HFFc6 (cell line): ENCODE measurements at regions not wholly inside any gene's neighbourhood (a gene's known extent, or its start where the extent isn't known, plus 50 kb on each side); places are given as distances from the start of the nearest gene placed in this dataset.

Experiments used
- DNase-seq: peaks from one replicate; pipeline ENCODE4 v3.0.0-alpha.2; 2018
- H3K27ac Mint-ChIP-seq: 2 replicates; pipeline ENCODE4 v1.8.0; 2020; ENCODE audit warnings: mild to moderate bottlenecking, mixed read lengths
- H3K27me3 Mint-ChIP-seq: 2 replicates; pipeline ENCODE4 v1.8.0; 2021; ENCODE audit warnings: mild to moderate bottlenecking, moderate library complexity, mixed read lengths; ENCODE audit not compliant: insufficient read depth
- H3K36me3 Mint-ChIP-seq: 2 replicates; pipeline ENCODE4 v1.8.0; 2021; ENCODE audit warnings: low read depth, mixed read lengths
- H3K4me1 Mint-ChIP-seq: 2 replicates; pipeline ENCODE4 v1.8.0; 2020; ENCODE audit warnings: low read depth, mixed read lengths
- H3K4me3 Mint-ChIP-seq: 2 replicates; pipeline ENCODE4 v1.8.0; 2020; ENCODE audit warnings: mild to moderate bottlenecking, moderate library complexity, mixed read lengths
- H3K9me3 Mint-ChIP-seq: 2 replicates; pipeline ENCODE4 v1.8.0; 2020; ENCODE audit warnings: mild to moderate bottlenecking, mixed read lengths
- CTCF ChIP-seq: fragments of 200-600 bp; sonication (generic); IDR thresholded peaks from 2 replicates; pipeline ENCODE4 v1.5.0; 2021; ENCODE audit warnings: antibody characterized with exemption, mild to moderate bottlenecking

GRCh38 chr2:150357770-150358467 lies 129.5 kb downstream of the RND3 start:
- no peak for TF ChIP-seq CTCF
- no peak overlapping the region for H3K4me3 Mint-ChIP-seq
- peaks cover 12% of the 10 kb centered on the region; the same call in 1 of the 2 replicates for H3K4me1 Mint-ChIP-seq
- H3K9me3 Mint-ChIP-seq = no peaks in the 10 kb centered on the region
- no peak overlapping the region for H3K27ac Mint-ChIP-seq
- no peaks in the 10 kb centered on the region for H3K27me3 Mint-ChIP-seq
- H3K36me3 Mint-ChIP-seq = no peaks in the 10 kb centered on the region
- no peak for DNase-seq

- no peak for TF ChIP-seq CTCF
- no peak for DNase-seq
- no peak overlapping the region for H3K27ac Mint-ChIP-seq
- H3K9me3 Mint-ChIP-seq = no peaks in the 10 kb centered on the region
- no peaks in the 10 kb centered on the region for H3K36me3 Mint-ChIP-seq
- H3K27me3 Mint-ChIP-seq = peaks cover 3% of the 10 kb centered on the region; the same call in 1 of the 2 replicates
- H3K4me3 Mint-ChIP-seq = no peak overlapping the region
- H3K4me1 Mint-ChIP-seq = peaks cover 6% of the 10 kb centered on the region; the same call in 1 of the 2 replicates
Observed at GRCh38 chr2:150355440-150355839, 132.0 kb downstream of the RND3 start.

- H3K4me1 Mint-ChIP-seq = no peaks in the 10 kb centered on the region; the same call in 1 of the 2 replicates
- H3K36me3 Mint-ChIP-seq = no peaks in the 10 kb centered on the region
- H3K27me3 Mint-ChIP-seq = peaks cover 5% of the 10 kb centered on the region; the same call in 1 of the 2 replicates
- no peak overlapping the region for H3K4me3 Mint-ChIP-seq
- DNase-seq = no peak
- no peaks in the 10 kb centered on the region for H3K9me3 Mint-ChIP-seq
- H3K27ac Mint-ChIP-seq = no peak overlapping the region
- no peak for TF ChIP-seq CTCF
Observed at GRCh38 chr2:150353376-150353775, 134.1 kb downstream of the RND3 start.

GRCh38 chr2:150351922-150352321 lies 135.5 kb downstream of the RND3 start:
- Mint-ChIP-seq H3K27ac (no peak overlapping the region), H3K4me3 (no peak overlapping the region), H3K27me3 (peaks cover 5% of the 10 kb centered on the region; the same call in 1 of the 2 replicates), H3K36me3 (no peaks in the 10 kb centered on the region), H3K4me1 (no peaks in the 10 kb centered on the region), H3K9me3 (no peaks in the 10 kb centered on the region)
- no peak for TF ChIP-seq CTCF
- DNase-seq = no peak

GRCh38 chr2:150350500-150350899 lies 137.0 kb downstream of the RND3 start:
- no peak for DNase-seq
- TF ChIP-seq CTCF = no peak
- H3K9me3 Mint-ChIP-seq = no peaks in the 10 kb centered on the region
- H3K27me3 Mint-ChIP-seq = peaks cover 5% of the 10 kb centered on the region; the same call in 1 of the 2 replicates
- no peak overlapping the region for H3K27ac Mint-ChIP-seq
- no peaks in the 10 kb centered on the region for H3K4me1 Mint-ChIP-seq
- H3K4me3 Mint-ChIP-seq = no peak overlapping the region
- H3K36me3 Mint-ChIP-seq = no peaks in the 10 kb centered on the region
